ENCODE measurements at regions not wholly inside any gene's neighbourhood (a gene's known extent, or its start where the extent isn't known, plus 50 kb on each side); places are given as distances from the start of the nearest gene placed in this dataset.
"Not testable (repeated sequence)": the region's sequence is repeated elsewhere in the genome, so short reads cannot be mapped to it uniquely, and the experiment has no call there.

DNA sequence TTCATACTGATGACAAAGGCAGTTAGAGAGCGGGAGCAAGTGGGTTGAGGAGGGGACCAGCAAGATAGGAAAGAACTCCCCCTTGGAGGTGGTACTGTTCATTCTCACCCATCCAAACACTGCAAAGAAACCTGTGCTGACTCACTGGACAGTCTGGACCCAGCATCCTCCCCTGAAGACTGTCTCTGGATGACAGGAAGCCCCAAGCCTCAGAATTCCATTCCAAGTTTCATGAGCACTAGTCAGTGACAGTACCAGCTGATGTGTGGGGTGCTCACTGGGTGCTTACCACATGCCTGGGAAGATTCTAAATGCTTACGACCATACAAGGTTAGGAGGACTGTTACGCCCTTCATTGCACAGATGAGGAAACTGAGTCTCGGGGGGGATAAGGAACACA is 160.9 kb downstream of the IGLL1 start (continued):
- no peak for TF ChIP-seq ZNF24 (tag by site-specific recombination; IDR thresholded peaks at IDR 0.05)
- TF ChIP-seq ZNF785 (tag by site-specific recombination; IDR thresholded peaks at IDR 0.05), result no peak
- no peak for TF ChIP-seq ZNF560 (tag by site-specific recombination; IDR thresholded peaks at IDR 0.05; ENCODE audit: borderline replicate concordance)
- TF ChIP-seq, protein P1, sequence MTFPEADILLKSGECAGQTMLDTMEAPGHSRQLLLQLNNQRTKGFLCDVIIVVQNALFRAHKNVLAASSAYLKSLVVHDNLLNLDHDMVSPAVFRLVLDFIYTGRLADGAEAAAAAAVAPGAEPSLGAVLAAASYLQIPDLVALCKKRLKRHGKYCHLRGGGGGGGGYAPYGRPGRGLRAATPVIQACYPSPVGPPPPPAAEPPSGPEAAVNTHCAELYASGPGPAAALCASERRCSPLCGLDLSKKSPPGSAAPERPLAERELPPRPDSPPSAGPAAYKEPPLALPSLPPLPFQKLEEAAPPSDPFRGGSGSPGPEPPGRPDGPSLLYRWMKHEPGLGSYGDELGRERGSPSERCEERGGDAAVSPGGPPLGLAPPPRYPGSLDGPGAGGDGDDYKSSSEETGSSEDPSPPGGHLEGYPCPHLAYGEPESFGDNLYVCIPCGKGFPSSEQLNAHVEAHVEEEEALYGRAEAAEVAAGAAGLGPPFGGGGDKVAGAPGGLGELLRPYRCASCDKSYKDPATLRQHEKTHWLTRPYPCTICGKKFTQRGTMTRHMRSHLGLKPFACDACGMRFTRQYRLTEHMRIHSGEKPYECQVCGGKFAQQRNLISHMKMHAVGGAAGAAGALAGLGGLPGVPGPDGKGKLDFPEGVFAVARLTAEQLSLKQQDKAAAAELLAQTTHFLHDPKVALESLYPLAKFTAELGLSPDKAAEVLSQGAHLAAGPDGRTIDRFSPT (tag by site-specific recombination; IDR thresholded peaks at IDR 0.05), result no peak
- TF ChIP-seq ZNF768 (tag by site-specific recombination; IDR thresholded peaks at IDR 0.05), result no peak

DNA sequence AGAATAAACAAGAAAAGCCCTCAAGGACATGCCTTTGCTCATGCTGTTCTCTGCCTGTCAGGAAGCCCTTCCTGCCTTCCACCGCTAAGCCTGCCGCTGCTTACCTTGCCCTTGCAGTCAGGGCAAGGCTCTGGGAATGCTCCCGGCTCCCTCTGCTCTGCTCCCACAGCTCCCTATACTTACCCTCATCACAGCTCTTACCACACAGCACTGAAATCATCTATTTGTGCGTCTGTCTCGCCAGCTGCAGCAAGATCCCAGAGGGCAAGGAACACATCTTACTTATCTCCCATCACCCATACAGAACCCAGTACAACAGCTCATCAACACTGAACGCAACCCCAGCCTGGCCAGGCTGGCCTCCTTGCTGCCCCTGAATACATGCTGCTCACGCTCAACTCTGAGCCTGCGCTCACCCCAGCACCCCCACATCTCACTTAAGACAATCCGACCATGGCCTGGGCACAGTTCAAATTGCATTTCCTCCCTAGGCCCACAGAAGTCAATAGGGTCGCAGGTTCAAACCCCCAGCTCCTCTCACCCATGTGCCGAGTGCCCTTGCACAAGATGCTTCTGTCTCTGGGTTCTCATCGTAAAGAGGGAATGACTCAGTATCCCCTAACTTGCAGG is 161.8 kb downstream of the IGLL1 start:
- Histone ChIP-seq H3K4me3 (ENCODE audit: low read depth, low read length) (no peak overlapping the region), H3K4me1 (ENCODE audit: control insufficient read depth, insufficient read depth, low read length) (no peaks in the 10 kb centered on the region), H3K36me3 (ENCODE audit: control insufficient read depth in 2 of 2, insufficient read depth in 1 of 2, low read length in 2 of 2) (no peaks in the 10 kb centered on the region), H3K9me3 (ENCODE audit: control insufficient read depth, insufficient read depth, low read depth, low read length) (no peaks in the 10 kb centered on the region), H3K27ac (ENCODE audit: extremely low read depth, low read depth, low read length) (no peak overlapping the region)
- POLR2A ChIA-PET, result no interaction called here
- CTCF ChIA-PET, result interaction anchor here (0.6 to 1.5 kb wide), 3 partner anchors 10 to 173 kb away, joined by 3 to 4 read pairs (median 3); no protein-coding TSS in a partner anchor
- TF ChIP-seq, protein P2, sequence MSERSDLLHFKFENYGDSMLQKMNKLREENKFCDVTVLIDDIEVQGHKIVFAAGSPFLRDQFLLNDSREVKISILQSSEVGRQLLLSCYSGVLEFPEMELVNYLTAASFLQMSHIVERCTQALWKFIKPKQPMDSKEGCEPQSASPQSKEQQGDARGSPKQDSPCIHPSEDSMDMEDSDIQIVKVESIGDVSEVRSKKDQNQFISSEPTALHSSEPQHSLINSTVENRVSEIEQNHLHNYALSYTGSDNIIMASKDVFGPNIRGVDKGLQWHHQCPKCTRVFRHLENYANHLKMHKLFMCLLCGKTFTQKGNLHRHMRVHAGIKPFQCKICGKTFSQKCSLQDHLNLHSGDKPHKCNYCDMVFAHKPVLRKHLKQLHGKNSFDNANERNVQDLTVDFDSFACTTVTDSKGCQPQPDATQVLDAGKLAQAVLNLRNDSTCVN (tag by site-specific recombination; optimal IDR thresholded peaks at IDR 0.05), result no peak
- no peak for TF ChIP-seq ZNF239 (tag by site-specific recombination; IDR thresholded peaks at IDR 0.05)
- no peak for TF ChIP-seq MYNN (tag by site-specific recombination; IDR thresholded peaks at IDR 0.05; ENCODE audit: borderline replicate concordance)
- TF ChIP-seq, protein P3, sequence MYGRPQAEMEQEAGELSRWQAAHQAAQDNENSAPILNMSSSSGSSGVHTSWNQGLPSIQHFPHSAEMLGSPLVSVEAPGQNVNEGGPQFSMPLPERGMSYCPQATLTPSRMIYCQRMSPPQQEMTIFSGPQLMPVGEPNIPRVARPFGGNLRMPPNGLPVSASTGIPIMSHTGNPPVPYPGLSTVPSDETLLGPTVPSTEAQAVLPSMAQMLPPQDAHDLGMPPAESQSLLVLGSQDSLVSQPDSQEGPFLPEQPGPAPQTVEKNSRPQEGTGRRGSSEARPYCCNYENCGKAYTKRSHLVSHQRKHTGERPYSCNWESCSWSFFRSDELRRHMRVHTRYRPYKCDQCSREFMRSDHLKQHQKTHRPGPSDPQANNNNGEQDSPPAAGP (tag by site-specific recombination; IDR thresholded peaks at IDR 0.05), result no peak
- no peak for TF ChIP-seq ZNF558 (tag by site-specific recombination; IDR thresholded peaks at IDR 0.05)
- TF ChIP-seq ZNF248 (tag by site-specific recombination; IDR thresholded peaks at IDR 0.05), result no peak
- no peak for TF ChIP-seq GLI4 (tag by site-specific recombination; IDR thresholded peaks at IDR 0.05)

DNA sequence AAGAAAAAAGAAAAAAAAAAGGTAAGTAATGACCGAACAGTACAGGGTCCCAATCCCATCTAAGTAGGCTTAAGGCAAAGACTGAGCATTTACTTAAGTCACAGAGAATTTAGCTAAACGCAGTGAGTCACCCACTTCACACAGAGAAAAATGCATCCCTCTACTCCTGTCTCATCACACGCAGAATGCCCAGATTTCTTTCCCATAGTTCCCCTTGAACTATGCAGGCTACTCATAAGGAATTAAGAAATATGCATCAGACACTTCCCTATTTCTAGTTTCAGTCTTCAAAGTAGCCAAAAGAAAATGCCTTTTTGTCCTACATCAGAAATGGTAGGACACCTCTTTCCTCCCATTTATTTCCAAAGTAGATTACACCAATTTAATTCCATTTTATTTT is 162.8 kb downstream of the IGLL1 start:
- H3K4me1 ChIP-seq (ENCODE audit: control insufficient read depth, insufficient read depth, low read length); H3K27ac ChIP-seq (ENCODE audit: extremely low read depth, low read depth, low read length); H3K36me3 ChIP-seq (ENCODE audit: control insufficient read depth in 2 of 2, insufficient read depth in 1 of 2, low read length in 2 of 2); H3K4me3 ChIP-seq (ENCODE audit: low read depth, low read length); CTCF ChIA-PET; H3K9me3 ChIP-seq (ENCODE audit: control insufficient read depth, insufficient read depth, low read depth, low read length): not testable (repeated sequence)
- POLR2A ChIA-PET, result interaction anchor here (0.7 kb wide), 1 partner anchor 140 kb away, joined by 4 read pairs; no protein-coding TSS in a partner anchor

DNA sequence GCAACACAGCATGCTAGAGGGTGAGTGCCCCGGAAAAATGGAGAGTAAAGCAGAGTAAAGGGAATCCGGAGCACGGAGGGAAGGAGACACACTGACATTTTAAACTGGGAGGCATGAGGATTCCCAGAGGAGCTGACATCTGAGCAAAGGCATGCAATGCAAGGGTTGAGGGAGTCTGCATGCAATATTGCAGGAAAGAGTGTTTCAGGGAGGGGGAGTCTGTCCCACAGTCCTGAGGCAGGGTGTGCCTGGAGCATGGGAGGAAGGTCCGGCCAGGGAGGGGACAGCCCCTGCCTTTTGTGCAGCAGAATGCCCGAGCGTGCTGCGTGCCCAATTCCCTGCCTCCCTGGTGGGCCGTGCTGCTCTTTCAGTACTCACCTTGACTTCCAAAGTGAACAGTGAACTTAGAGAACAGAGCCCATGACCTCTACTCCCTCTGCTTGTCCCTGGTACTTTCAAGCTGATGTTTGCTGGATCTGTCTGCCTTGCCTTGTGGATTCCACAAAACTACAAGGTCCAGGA is 163.9 kb downstream of the IGLL1 start:
- H3K4me3 ChIP-seq (ENCODE audit: low read depth, low read length); H3K9me3 ChIP-seq (ENCODE audit: control insufficient read depth, insufficient read depth, low read depth, low read length); H3K4me1 ChIP-seq (ENCODE audit: control insufficient read depth, insufficient read depth, low read length); H3K27ac ChIP-seq (ENCODE audit: extremely low read depth, low read depth, low read length); POLR2A ChIA-PET; H3K36me3 ChIP-seq (ENCODE audit: control insufficient read depth in 2 of 2, insufficient read depth in 1 of 2, low read length in 2 of 2): not testable (repeated sequence)
- CTCF ChIA-PET, result interaction anchor here (0.7 kb wide), 1 partner anchor 175 kb away, joined by 3 read pairs; no protein-coding TSS in a partner anchor

All from HEK293 (cell line).